Osteocyte (in vitro differentiated cells): ENCODE measurements at regions not wholly inside any gene's neighbourhood (a gene's known extent, or its start where the extent isn't known, plus 50 kb on each side); places are given as distances from the start of the nearest gene placed in this dataset.

Experiments
- DNase-seq: peaks from one replicate; pipeline ENCODE4 v3.0.0; 2021; ENCODE audit warnings: mixed read lengths; ENCODE audit not compliant: unreplicated experiment; ENCODE audit errors: extremely low spot score
- H3K27ac Mint-ChIP-seq: one replicate; pipeline ENCODE4 v1.8.0; 2021; ENCODE audit warnings: mild to moderate bottlenecking, mixed read lengths; ENCODE audit not compliant: unreplicated experiment
- H3K27me3 Mint-ChIP-seq: one replicate; pipeline ENCODE4 v1.8.0; 2021; ENCODE audit warnings: mixed read lengths; ENCODE audit not compliant: unreplicated experiment
- H3K36me3 Mint-ChIP-seq: one replicate; pipeline ENCODE4 v1.8.0; 2021; ENCODE audit warnings: mixed read lengths; ENCODE audit not compliant: unreplicated experiment
- H3K4me1 Mint-ChIP-seq: one replicate; pipeline ENCODE4 v1.8.0; 2021; ENCODE audit warnings: mixed read lengths; ENCODE audit not compliant: unreplicated experiment
- H3K4me3 Mint-ChIP-seq: one replicate; pipeline ENCODE4 v1.8.0; 2021; ENCODE audit warnings: mild to moderate bottlenecking, moderate library complexity, mixed read lengths; ENCODE audit not compliant: unreplicated experiment
- H3K9me3 Mint-ChIP-seq: one replicate; pipeline ENCODE4 v1.8.0; 2021; ENCODE audit warnings: mixed read lengths; ENCODE audit not compliant: unreplicated experiment
- CTCF ChIP-seq: fragments of 200-600 bp; sonication (generic); IDR thresholded peaks from 2 replicates; pipeline ENCODE4 v1.5.0; 2021; ENCODE audit warnings: antibody characterized with exemption, mild to moderate bottlenecking, moderate library complexity

- peaks cover 40% of the 10 kb centered on the region for H3K4me1 Mint-ChIP-seq
These were observed 2039.2 kb upstream of the CELF4 start for GRCh38 chr18:39604836-39605235.

GRCh38 chr18:39602131-39602530 is 2036.5 kb upstream of the CELF4 start:
- Mint-ChIP-seq H3K9me3 (no peaks in the 10 kb centered on the region), H3K4me1 (peaks cover 37% of the 10 kb centered on the region), H3K4me3 (no peak overlapping the region), H3K27me3 (no peaks in the 10 kb centered on the region), H3K36me3 (no peaks in the 10 kb centered on the region), H3K27ac (no peak overlapping the region)
- DNase-seq = no peak
- TF ChIP-seq CTCF = no peak

More at GRCh38 chr18:39604836-39605235, 2039.2 kb upstream of the CELF4 start:
- no peaks in the 10 kb centered on the region for H3K36me3 Mint-ChIP-seq
- no peak for DNase-seq
- H3K27ac Mint-ChIP-seq = peak overlapping the region; percentile 8
- no peak for TF ChIP-seq CTCF
- no peak overlapping the region for H3K4me3 Mint-ChIP-seq
- no peaks in the 10 kb centered on the region for H3K9me3 Mint-ChIP-seq
- H3K27me3 Mint-ChIP-seq = no peaks in the 10 kb centered on the region

GRCh38 chr18:39600894-39601293 is 2035.3 kb upstream of the CELF4 start:
- no peak for TF ChIP-seq CTCF
- H3K36me3 Mint-ChIP-seq = no peaks in the 10 kb centered on the region
- H3K9me3 Mint-ChIP-seq = no peaks in the 10 kb centered on the region
- no peaks in the 10 kb centered on the region for H3K27me3 Mint-ChIP-seq
- no peak for DNase-seq
- no peak overlapping the region for H3K4me3 Mint-ChIP-seq
- H3K4me1 Mint-ChIP-seq = peaks cover 30% of the 10 kb centered on the region
- H3K27ac Mint-ChIP-seq = no peak overlapping the region

GRCh38 chr18:39599251-39599650 is 2033.7 kb upstream of the CELF4 start:
- no peak for TF ChIP-seq CTCF
- Mint-ChIP-seq H3K9me3 (peaks cover 8% of the 10 kb centered on the region), H3K27ac (no peak overlapping the region), H3K4me3 (no peak overlapping the region), H3K36me3 (no peaks in the 10 kb centered on the region), H3K27me3 (no peaks in the 10 kb centered on the region), H3K4me1 (peaks cover 23% of the 10 kb centered on the region)
- no peak for DNase-seq

GRCh38 chr18:39596891-39597290 is 2031.3 kb upstream of the CELF4 start:
- H3K36me3 Mint-ChIP-seq = no peaks in the 10 kb centered on the region
- no peak overlapping the region for H3K4me3 Mint-ChIP-seq
- peaks cover 26% of the 10 kb centered on the region for H3K4me1 Mint-ChIP-seq
- DNase-seq = no peak
- no peak for TF ChIP-seq CTCF
- peaks cover 11% of the 10 kb centered on the region for H3K9me3 Mint-ChIP-seq
- no peaks in the 10 kb centered on the region for H3K27me3 Mint-ChIP-seq
- H3K27ac Mint-ChIP-seq = no peak overlapping the region
